HG02981 (cell line): ENCODE measurements at regions not wholly inside any gene's neighbourhood (a gene's known extent, or its start where the extent isn't known, plus 50 kb on each side); places are given as distances from the start of the nearest gene placed in this dataset.

ENCODE experiments used
- ATAC-seq: cut with Tn5 transposase; IDR thresholded peaks from one replicate; pipeline ENCODE4 v1.9.1; 2021; ENCODE audit warnings: mild to moderate bottlenecking, moderate library complexity; ENCODE audit not compliant: unreplicated experiment

DNA sequence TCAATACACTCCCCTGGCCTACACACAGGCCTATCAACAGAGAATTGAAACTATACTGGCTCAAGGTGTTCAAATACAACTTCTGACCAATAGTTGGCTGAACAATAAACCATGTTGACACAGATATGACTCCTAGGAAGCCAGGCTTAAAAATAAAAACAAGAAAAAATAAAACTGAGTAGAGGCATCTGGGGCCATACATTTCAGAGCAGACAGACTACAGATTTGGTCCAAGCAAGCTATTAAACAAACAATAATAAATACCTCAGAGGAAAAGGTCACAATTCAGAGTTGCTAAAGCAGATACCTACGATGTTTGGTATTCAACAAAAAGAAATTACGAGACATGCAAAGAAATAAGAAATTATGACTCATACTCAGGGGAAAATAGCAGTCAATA, 132.8 kb upstream of the ACVR2A start:
- no peak for ATAC-seq

DNA sequence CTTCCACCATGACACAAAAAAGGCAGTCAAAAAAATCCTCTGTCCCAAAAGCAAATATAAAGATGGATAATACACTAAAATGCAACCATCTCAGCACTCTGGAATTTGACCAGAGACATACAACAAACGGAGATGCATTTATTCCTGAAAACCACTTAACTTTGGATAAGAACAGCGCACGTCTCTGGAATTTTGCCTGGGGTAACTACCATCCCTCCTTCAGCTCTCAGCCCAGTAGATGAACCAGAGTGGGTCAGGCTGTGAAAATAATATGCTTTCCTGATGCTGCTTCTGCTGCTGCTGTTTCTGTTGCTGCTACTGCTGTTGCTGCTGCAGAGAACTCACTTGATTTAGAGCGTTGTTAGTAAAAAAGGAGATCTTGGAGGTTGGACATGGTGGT, 133.8 kb upstream of the ACVR2A start:
- no peak for ATAC-seq

DNA sequence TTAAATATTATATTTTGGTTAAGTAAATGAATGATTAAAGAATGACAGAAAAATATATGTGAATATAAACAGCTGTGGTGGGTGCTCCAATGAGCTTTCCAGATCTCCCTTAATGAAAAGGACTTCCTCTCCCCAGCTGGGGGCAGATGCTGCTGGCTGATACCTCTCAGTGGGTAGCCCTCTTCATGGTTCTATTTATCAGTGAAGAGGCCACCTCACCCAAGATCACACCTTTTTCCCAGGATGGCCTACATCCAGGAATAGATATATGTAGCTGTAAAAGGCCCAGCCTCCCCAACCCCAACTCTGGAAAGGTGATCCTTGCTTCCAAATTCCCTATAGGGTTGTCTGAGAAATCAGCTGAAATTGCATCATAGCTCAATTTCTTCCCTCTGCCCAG, 135.2 kb upstream of the ACVR2A start:
- ATAC-seq = no peak

DNA sequence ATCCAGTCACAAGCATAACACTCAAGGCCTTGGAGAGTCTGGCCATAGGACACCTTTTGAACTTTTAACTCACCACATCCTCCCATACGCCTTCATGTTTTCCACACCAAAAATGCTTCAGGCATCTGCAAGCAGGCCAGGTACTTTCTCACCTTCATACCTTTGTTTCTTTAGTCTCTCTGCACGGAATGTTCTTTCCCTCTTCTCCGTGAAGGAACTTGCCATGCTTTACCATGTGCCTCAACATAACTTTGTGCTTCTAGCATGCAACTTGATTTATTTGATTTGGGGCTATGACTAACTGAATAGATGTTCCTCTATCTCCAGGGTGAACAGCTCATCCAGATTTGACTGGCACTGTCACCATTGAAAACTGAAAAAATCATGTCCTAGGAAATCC, 141.7 kb upstream of the ACVR2A start:
- no peak for ATAC-seq

DNA sequence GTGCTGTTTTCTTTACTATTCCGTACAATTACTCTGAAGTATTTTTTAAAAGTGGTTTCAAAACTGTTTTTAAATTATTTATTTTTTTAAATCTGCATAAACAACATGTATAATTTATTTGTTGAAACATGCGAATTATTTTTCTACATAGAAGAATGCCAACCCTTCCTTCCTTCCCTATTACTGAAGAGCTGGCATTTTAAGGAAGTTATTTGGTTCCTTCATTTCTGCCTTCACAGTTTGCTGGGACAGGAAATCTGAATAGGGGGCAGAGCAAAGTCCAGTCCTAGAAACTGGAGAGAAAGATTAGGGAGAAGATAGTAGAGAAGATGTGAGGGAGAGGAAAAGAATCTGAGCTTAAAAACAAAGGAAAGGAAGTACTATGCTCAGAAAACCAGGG, 146.7 kb upstream of the ACVR2A start:
- no peak for ATAC-seq

DNA sequence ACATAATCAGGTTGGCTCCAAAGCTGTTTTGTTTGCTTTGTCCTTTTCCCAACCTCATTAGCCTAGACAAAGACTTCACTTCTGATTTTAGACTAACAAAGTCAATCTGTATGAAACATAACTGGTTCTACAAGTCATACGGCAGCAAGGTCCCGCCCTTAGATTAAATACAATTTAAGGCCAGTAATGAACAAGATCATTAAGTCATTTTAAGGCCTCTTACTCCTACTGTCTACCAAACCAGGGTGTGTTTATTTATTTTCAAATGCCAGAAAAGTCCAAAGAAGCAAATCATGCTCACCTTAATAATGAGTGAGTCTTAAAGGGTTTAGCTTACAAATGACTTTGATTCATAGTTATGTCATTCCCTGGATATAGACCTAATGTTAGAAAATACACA, 148.4 kb upstream of the ACVR2A start:
- ATAC-seq = no peak

DNA sequence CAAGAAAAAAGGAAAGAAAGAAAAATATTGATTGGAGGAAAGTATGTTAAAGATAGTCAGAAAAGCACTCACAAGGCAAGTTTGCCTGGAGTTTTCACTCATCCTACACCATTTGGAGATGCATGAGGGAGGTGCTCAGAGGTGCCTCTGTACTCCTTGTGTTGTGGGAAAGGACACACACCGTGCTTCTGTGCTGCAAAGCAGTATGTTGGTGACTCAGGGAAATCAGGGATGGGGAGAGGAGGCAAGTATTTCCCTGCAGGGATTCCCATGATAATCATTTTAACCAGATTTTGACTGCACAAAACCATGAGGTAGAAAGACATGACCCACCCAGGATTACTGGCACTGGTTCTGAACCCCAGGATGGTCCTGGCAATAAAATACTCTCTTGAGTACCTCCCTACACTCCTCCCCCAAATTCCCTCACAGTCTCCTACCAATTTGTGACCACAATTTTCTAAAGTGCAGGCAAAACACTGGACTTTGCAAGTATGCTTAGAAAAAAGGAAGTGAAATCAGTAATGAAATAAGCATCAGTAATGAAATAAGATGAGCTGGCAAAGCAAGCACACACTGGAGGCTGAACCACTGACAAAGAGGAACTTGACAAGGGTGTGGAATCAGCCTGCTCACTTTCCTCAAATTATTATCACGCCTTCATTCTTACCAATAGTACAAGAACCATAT, 155.5 kb upstream of the ACVR2A start:
- ATAC-seq = peak; percentile 99

DNA sequence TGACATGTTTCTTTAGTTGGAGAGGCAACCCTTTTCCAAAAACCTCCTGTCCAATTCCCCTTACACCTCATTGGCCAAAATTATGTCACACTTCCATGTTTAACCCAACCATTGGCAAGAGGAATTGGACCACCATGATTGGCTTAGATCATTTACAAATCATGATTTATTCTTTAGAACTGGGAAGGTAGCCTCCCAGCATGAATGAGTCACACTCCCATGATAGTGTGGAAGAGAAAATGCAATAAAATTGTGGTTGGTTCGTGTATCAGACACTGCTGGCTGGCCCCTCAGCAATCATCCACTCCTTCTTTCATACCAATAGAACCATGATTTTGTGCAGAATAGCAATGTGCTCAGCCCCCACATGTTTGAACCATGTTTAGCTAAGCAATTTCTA, 156.6 kb upstream of the ACVR2A start:
- ATAC-seq = no peak

DNA sequence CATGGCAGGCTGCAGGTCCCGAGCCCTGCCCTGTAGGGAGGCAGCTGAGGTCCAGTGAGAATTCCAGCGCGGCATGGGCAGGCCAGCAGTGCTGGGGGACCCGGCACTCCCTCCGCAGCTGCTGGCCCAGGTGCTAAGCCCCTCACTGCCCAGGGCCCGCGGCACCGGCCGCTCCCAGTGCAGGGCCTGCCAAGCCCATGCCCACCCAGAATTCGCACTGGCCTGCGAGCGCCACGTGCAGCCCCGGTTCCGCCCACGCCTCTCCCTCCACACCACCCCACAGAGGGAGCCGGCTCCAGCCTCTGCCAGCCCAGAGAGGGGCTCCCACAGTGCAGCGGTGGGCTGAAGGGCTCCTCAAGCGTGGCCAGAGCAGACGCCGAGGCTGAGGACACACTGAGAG, 158.5 kb upstream of the ACVR2A start:
- ATAC-seq = no peak

DNA sequence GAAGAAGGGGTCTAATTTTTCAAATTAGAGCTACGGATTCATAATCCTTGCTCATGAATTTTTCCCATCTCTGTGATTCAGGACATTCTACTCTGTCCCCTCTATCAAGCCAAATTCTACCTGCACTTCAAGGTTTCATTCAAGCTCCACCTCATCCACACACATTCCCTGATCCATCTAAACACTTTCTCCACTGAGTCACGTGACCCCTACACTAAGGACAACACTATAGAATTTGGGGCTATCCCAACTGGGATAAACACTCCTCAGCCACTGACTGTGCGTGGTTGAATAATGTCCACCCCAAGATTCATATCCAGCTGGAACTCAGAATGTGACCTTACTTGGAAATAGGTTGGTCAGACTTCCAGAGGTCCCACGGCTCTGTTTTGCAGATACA, 159.9 kb upstream of the ACVR2A start:
- ATAC-seq = no peak

DNA sequence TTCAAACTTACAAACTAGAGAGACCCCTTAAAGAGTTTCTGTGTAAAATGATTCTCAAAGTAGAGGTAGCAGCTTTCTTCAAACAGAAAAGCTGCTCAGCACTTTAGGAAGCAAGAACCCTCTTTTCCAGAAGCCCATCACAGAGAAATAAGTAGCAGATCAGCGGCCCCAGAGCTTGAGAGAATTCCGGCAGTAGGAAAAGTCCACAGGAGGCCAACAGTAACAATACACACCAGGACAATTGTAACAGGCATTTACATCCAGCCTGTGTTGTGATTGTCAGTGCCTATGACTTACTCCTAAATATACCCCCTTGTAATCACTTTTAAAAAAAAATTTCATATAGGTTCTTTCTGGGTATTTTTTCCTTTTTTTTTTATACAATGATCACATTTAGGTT, 161.4 kb upstream of the ACVR2A start:
- ATAC-seq = no peak

DNA sequence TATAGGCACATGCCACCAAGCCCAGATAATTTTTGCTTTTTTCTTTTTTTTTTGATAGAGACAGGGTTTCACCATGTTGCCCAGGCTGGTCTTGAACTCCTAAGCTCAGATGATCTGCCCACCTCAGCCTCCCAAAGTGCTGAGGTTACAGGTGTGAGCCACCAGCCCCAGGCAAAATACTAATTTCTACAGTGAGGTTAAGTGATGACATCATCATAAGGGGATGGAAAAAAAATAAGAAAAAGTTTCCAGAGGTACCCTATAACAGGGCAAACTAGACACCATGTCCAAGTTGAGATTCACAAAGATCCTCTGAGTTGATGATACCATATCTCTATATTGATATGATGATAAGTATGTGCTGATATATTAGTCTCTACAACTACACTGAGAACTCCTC, 163.7 kb upstream of the ACVR2A start:
- ATAC-seq = no peak

DNA sequence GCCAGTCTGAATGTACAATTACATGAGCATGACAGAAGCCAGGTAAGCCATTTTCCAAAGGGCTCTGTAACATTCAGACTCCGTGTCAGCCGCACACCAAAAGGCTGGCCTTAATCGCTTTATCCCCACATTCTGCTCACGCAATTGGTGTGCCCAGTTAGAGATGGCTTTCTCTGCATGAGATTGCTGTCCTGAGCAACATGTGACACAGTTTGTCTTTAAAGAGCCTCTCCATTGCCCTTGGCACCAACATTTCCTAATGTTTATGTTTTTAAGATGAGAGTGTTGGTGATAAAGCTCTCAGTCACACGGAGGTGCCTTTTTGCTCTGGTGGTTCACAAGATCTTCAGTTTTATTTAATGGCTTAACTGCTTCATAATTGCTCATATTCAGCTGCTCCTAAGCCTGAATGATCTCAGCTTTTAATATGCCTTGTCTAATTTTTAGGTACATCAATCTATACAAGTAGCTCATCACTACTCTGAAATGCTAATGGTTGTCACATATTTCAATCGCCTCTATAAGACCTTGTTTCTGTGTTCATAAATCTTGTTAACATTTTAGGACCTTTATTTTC, 164.8 kb upstream of the ACVR2A start:
- ATAC-seq = no peak

DNA sequence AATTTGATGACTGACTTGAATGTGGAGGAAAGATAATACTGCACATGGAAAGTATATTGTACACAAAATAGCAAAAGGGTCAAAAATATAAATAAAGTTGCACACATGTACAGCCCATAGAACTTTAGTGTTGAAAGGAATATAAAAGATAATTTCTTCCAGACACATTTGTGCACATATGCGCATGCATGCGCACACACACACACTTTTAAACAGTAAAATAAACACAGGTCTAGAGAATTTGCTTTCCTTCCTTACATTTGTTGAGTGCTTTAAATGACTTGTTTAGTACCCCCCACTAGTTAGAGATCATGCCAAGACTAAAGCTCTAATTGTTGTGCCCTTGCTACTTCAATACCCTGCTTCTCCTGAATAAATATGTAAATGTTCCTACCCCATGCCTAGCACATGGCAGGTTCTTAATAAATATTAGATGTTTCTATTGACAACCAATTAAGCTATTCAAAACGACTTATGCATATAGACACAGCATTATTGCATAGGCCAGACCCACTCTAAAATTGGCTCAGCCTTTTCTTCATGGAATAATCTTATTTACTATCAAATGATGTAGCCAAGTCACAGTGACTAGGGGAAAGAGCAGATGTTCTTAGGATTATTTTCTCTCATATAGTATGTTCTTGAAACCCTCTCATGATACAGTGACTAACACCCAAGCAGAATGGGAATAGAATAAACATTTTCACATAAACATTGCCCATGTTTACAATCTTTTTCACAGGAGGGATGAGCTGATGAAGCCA, 165.5 kb upstream of the ACVR2A start:
- ATAC-seq = no peak

DNA sequence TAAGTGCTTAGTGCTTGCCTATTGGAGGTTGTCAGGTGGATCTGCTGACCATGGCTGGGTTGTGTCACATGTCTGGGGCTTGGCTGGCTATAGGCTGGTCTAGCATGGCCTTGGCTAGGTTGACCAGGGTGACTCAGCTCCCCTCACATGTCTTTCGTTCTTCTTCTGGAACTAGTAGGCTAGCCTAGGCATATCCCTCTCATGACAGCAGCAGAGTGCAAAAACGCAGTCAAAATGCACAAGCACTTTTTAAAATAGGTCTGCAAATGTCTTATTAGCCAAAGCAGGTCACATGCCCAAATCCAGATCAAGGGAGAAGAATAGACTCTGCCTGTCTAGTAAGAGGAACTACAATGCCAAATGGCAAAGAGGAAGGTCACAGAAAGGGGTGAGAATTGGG, 179.7 kb upstream of the ACVR2A start:
- ATAC-seq = no peak

DNA sequence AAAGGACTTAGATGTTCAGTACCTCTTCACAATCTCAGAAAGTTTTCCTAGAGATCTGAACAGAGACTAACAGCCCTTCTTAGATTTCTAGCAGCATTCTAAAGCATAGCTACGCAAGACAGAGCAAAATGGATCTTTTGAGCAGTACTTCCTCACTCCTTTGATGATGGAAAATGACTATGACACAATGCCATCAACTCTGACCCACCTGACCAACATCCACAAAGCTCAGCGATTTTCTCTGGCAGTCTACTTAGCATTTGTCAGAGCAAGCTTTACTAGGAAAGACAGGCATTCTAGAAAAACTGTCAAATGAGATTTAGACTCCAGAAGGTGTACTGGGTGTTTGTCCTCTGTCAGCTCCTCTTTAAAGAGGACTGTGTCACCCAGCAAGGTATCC, 180.9 kb upstream of the ACVR2A start:
- ATAC-seq = no peak

DNA sequence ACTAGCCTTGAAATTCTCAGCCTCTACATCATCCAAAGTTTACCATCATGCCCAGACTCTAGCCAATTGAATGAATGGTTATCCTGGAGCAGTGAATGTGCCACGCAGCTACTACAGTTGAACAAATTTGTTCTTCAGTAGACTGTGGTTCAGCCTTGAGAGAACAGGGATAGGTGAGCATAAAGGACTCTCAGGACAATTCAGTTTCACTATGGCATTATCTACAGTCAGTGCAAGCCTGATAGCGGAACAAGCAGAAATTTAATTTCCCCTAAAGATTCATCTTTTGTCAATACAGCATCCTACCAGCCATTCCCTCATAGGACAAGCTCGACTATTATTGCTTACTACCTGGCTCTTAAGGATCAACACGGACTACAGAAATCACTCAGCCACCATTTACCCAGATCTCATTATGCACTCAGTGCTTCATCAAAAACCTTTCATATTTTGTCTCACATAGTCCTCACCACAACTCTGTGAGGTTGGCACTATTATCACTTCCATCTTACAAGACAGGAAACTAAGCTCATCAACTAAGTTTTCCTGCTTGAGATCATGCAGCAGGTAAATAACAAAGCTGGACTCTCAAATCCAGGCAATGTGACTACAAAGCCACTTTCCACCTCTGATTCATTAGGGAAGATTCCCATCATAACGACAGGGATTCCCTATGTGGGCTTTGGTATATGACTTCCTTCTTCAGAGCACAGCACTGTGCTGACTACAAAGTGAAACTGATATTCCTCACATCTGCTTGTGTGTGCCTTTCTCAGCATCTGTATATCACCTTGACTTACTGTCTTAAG, 181.5 kb upstream of the ACVR2A start:
- peak; percentile 84 for ATAC-seq

DNA sequence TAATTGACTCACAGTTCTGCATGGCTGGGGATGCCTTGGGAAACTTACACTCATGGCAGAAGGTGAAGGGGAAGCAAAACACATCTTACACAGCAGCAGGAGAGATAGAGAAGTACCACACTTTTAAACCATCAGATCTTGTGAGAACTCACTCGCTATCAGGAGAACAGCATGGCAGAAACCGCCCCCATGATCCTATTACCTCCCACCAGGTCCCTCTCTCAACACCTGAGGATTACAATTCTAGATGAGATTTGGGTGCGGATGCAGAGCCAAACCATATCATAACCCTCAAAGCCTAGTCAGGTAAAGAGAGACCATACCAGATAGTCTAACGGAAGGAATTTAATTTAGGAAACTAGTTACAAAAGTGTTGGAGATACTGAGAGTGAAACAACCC, 182.6 kb upstream of the ACVR2A start:
- no peak for ATAC-seq

DNA sequence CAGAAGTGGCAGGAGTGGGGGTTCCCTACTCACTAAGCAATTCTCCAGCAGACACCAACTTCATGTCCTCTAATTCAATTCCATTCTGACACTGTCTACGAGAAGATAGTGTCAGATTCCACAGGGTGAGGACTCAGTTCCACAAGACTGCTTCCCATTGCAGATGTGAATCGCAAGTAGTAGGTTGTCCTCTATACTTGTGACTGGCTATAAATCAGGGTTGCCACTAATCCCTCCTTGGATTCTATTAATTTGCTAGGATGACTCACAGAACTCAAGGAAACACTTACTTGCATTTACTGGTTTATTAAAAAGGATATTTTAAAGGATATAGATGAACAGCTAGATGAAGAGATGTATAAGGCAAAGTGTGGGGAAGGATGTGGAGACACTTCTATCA, 184.1 kb upstream of the ACVR2A start:
- ATAC-seq = no peak

DNA sequence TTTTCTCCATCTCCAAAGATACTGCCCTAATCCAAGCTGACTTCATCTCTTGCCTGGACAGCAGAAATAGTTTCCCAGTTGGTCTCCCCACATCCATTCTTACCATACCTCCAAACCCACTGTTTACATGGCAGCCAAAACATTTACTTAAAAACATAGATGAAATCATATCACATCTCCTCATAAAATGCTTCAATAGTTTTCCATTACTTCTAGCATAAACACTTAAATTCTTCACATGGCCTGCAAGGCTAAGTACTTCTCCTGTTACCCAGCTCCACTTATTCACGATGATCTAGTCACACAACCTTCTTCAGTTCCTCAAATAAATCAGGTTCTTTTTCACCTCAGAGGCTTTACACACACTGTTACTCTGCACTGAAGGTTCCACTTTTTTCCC, 185.8 kb upstream of the ACVR2A start:
- no peak for ATAC-seq
